NCI-H1417 treated with DMSO at 0.1 percent for 48 hours (cell line): ENCODE measurements at regions not wholly inside any gene's neighbourhood (a gene's known extent, or its start where the extent isn't known, plus 50 kb on each side); places are given as distances from the start of the nearest gene placed in this dataset.

Experiments
- DNase-seq: peaks from one replicate; lab custom pipeline; 2025; lab: John Stamatoyannopoulos, UW

DNA sequence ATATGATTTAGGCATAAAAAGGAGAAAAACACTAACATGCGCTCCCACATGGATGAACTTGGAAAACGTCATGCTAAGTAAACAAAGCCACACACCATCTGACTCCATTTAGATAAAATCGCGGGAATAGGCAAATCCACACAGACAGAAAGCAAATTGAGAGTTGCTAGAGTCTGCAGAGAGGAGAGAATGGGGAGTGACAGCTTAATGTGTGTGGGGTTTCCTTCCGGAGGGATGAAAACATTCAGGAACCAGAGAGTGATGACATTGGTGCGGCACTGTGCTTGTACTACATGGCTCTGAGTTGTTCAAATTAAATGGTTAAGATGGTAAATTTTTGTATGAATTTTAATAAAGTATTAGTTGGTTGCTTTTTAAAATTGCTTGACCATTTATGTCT lies 482.9 kb upstream of the AKR1E2 start:
- DNase-seq, result no peak

GRCh38 chr10:4338768-4339167 lies 487.2 kb upstream of the AKR1E2 start:
- no peak for DNase-seq

GRCh38 chr10:4337563-4337962 lies 488.4 kb upstream of the AKR1E2 start:
- no peak for DNase-seq

DNA sequence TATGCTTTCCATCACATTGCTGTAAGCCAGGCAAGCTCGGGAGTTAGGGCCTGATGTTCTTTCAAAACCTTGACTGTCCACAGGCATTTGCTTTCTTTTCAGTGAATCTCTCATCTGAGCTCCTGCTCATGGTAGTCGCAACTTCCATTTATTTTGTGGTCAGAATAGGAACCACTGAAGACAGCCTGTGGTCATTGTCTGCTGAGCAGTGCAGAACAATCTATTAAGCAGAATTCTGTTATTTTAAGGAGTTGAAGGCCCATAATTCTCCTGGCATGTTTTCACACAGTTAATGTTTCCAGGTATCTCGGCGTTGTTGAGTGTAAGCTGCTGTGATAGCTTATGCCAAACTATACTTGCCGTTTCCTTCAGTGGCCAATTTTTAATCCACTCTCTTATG lies 491.1 kb upstream of the AKR1E2 start:
- no peak for DNase-seq

DNA sequence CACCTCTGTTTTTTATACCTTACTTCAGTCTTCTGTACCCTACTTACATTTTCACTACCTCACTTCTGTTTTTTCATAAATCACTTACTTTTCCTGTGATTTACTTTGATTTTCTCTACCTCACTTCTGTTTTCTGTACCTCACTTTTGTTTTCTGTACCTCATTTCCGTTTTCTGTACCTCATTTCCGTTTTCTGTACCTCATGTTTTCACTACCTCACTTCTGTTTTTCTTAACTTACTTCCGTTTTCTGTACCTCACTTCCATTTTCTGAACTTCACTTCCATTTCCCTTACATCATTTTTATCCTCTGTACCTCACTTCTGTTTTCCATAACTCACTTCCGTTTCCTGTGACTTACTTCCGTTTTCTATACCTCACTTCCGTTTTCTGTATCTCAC lies 492.0 kb upstream of the AKR1E2 start:
- no peak for DNase-seq

DNA sequence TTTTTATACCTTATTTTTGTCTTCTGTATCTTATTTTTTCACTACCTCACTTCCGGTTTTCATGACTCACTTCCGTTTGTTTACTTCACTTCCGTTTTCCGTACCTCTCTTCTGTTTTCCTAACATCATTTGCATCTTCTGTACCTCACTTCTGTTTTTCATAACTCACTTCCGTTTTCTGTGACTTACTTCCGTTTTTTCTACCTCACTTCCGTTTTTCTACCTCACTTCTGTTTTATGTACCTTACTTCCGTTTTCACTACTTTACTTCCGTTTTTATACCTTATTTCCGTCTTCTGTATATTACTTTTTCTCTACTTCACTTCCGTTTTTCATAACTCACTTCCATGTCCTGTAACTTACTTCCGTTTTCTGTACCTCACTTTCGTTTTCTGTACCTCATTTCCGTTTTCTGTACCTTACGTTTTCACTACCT lies 492.5 kb upstream of the AKR1E2 start:
- no peak for DNase-seq

DNA sequence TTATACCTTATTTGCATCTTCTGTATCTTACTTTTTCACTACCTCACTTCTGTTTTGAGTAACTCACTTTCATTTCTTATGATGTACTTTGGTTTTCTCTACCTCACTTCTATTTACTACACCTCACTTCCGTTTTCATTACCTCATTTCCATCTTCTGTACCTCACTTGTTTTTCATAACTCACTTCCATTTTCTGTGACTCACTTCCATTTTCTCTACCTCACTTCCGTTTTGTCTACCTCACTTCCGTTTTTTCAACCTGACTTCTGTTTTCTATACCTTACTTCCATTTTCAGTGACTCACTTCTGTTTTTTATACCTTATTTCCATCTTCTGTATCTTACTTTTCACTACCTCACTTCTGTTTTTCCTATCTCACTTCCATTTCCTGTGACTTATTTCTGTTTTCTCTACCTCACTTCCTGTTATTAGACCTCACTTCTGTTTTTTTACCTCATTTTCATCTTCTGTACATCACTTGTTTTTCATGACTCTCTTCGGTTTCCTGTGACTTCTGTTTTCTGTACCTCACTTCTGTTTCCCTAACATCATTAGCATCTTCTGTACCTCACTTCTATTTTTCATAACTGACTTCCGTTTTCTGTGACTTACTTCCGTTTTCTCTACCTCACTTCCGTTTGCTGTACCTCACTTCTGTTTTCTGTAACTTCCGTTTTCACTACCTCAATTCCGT lies 493.1 kb upstream of the AKR1E2 start:
- no peak for DNase-seq

- DNase-seq, result no peak
Observed at GRCh38 chr10:4331150-4331549, 494.9 kb upstream of the AKR1E2 start.

DNA sequence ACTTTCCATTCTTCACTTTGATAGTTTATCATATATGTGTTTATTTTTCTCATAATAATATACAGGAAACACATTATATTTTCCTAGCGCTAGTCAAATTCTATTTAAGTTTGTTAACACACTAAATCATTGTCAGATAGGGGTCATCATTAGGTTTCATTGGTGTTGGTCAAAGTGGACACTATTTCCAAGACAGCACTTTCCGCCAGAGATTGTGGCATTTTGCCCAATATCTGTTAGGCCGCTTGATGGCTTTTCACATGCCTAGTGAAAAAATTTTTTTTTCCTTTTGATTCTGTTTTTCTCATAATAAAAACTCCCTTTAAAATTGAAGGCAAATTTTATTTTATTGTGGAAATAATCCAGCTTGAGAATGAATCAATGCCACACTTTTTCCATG lies 495.4 kb upstream of the AKR1E2 start:
- no peak for DNase-seq

DNA sequence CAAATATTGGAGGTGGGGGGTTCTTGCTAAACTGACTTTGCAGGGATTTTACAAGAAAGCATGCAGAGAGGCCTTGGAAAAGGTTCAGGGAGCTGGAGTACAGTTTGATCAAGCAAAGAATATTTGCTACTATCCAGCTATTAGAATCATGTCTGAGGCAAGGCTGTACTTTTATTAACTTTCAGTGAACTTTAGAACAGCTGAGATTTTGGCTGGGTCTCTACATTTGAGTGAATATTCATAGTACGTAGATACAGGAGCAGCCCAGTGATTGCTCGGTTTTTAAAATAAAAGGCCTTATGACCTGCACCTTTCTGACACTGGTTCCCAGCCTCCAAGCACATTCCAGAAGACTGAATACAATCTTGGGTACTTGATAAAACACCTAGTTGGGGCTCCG lies 496.8 kb upstream of the AKR1E2 start:
- DNase-seq, result no peak

GRCh38 chr10:4326647-4327046 lies 499.4 kb upstream of the AKR1E2 start:
- no peak for DNase-seq

DNA sequence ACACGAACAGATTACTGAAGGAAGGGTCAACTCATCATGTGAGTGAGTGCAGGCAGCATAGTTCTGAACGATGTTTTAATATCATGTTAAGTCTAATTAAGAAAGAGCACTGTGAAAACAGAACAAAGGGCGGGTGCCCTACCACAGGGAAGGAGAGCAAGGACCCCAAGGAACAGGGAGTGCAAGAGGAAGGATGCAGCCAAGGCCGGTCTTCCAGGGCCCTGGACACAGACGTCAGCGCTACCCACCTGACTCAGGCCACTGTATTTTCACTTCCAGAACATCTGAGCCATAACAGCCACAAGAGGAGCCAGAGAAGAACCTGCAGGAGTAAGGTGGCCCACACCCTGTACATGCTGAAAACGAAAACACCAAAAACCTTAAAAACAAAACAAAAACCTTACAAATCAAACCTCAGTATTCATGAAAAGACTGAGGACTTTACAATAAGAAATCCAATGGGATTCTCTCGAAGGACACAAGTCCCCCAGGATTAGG lies 506.1 kb upstream of the AKR1E2 start:
- DNase-seq, result no peak

DNA sequence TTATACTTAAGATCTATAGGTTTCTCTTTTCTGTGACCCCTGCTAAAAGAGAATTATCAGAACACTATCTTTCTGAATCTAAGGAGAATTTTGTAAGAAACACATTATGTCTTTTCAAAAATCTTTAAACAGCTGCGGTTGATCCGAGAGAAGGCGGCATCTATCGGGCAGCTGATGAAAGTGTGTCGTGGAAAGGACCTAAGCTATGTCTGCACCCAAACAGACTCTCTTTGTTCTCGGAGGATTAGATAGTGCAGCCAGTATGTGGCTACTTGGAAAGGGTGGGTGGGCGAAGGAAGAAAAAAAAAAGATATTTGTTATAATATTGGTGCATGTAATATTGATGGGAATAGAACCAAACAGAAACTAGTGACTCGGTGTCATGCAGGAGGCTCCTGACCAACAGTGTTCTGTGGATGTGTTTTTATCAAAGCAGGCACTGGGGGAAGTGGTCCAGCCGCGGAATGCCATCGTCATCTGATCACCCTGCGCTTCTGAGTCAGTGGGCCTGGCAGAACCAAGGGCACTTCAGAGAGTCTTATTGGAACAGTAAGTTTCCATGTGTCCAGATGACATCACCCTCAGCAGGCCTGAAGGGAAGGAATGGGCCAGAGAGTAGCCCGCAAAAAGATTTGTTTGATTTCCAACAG lies 509.7 kb upstream of the AKR1E2 start:
- DNase-seq, result no peak

DNA sequence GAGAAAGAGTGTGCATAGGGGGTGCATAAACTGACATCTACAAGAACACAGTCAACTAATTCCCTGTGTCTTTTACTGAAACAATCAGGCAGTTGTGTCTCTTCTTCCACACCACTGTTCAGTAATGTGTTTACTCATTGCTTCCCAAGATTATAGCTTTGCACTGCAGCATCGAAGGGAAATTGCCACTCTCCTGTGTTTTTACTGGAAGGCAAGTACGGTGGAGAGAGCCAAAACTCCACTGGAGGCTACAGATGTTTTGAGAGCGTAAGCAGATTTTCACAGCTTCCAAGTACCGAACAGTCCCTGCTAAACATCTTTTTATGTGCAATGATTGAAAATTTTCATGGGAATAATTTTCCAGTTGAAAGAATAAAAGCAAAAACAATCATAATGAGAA lies 510.5 kb upstream of the AKR1E2 start:
- no peak for DNase-seq

GRCh38 chr10:4313051-4313450 lies 513.0 kb upstream of the AKR1E2 start:
- no peak for DNase-seq

- DNase-seq, result no peak
Observed at GRCh38 chr10:4312051-4312835, 513.8 kb upstream of the AKR1E2 start.

DNA sequence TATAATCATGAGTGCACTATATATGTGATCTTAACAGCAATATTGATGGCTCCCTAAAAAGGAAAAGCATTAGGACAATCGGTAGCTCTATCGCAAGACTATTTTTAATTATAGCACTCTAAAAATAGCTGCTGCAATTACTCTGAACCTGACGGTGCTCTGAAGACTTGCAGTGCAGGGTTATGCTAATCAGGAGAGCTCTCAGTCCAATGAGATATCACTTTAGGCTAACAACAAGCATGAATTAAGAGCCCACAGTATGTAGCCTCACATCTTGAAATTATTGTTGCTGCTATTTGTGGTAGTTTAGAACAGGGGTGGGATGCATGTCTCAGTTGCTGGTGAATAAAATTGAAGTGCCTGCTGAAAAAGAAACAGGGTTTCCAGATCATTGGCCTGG lies 515.8 kb upstream of the AKR1E2 start:
- DNase-seq, result no peak

DNA sequence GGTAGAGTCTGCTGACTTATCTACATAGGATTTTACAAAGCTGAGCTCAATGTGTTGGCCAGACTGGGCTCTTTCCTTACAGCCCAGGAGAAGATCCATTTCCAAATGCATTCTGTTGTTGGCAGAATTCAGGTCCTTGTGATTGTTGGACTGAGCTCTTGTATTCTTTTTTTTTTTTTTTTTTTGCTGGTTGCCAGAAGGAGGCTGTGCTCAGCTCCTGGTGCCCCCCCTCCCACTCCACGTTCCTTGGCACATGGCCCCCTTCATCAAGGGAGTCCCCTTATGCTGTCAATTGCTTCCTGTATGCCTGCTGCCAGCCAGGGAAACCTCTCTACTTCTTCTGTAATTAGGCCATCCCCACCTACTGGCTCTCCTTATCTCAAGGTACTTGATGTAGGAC lies 518.1 kb upstream of the AKR1E2 start:
- no peak for DNase-seq

- DNase-seq, result no peak
Observed at GRCh38 chr10:4306871-4307270, 519.1 kb upstream of the AKR1E2 start.

- DNase-seq, result no peak
Observed at GRCh38 chr10:4303045-4303444, 518.0 kb upstream of the KLF6 start.

DNA sequence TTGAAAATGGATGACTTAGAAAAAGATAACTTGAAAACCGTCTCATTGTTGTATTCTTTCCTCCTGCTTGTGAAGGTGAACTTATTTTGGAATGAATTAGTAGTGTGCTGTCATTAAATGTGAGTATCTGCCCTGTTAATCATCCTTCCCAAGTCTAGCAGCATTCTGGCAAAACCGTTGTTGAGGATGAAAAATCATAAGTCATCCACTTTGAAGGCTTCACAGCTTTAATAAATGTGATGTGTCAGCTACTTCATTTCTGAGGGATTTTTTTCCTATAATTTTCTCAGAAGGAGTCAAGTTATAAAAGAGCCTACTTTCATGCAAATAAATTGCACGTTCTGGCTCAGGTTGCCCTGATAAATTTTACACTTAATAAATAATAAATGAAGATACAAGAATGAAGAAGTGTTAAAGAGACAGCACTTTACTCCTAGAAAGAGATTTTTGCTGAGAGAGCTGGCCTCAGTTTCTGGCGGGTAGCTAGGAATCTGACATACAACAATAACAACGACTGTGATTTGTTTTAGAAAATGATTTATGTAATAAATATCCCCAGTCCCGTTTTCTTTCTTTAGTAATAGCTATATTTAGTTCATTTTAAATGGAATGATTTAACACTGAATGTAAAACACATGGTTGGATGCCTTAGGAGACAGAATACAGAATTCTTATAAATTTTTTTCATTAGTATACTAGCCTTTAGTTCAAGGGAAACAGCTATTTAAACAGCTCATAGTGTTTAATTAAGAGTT lies 516.5 kb upstream of the KLF6 start:
- DNase-seq, result no peak

GRCh38 chr10:4296161-4296560 lies 511.2 kb upstream of the KLF6 start:
- DNase-seq, result no peak
